GM18502 (cell line): ENCODE measurements at regions not wholly inside any gene's neighbourhood (a gene's known extent, or its start where the extent isn't known, plus 50 kb on each side); places are given as distances from the start of the nearest gene placed in this dataset.

Source experiments
- ATAC-seq: cut with Tn5 transposase; IDR thresholded peaks from one replicate; pipeline ENCODE4 v1.9.1; 2021; ENCODE audit warnings: mild to moderate bottlenecking; ENCODE audit not compliant: unreplicated experiment, poor library complexity

DNA sequence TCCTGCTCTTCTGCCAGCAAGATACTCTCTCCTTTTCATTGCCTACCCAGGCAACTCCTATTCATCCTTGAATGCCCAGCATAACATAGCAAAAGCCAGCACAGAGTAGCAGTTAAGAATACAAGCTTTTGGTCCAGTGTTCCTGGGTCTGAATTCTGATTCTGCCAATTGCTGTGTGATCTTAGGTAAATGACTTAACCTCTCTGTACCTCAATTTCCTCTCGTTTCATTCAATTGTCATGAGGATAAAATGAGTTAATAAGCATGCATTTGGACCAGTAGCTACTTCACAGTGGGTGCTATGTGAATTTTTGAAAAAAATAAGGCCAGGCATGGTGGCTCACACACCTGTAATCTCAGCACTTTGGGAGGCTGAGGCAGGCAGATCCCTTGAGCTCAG lies 346.0 kb downstream of the BUD13 start:
- ATAC-seq: no peak

DNA sequence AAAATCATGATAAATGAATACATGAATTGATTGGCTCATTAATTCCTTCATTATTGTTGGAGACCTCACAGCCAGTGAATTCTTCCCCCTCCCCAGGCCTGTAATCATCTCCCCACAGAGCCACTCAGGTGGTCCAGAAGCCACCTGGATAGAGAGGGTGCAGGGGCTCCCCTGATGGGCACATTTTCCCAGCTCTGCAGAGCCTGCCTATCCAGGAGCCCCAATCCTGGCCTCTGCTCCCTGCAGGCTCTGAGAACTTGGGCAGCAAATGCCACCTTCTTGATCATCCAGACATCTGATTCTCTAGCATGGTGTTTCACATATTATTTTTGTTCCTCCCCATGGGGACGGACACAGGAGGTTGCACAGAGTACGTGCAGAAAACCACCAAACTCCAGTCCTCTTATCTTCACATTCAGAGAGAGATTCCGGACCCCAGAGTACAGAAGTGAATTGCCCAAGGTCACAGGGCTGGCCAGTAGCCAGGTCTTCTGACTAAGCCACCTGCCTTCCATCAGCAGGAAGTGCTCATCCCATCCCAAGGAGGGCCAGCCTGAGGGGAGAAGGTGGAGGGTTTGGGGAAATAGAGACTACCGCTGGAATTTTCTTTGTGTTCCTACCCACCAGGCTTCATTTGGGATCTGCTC lies 348.0 kb downstream of the BUD13 start:
- ATAC-seq: no peak

DNA sequence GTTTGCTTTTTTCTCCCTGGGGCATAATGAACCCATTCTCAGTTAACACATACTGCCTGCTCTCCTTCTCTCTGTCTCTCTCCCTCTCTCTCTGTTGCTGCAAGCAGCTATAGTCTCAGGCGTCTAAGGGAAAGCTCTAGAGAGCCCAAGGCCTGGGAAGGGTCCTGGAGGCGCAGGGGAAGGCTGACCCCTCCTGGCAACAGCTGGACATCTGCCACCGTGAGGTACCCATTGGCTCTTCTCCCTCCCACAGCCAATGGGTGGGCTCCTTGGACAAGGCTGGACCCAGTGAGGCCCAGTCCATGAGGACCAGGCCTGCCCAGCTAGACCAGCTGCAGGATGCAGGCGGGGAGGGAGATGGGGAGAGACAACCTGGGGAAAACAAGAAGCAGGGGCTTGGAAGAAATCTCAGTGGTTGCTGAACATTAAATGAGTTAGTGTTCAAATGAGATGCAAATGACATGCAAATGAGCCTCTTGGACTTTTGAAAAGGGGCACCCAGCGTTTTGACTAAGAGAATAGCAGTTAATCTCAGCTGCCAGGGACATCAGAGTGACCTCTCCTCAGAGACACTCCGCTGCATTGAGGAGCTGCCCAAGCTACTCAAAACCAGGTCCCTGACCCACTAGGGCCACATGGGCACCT lies 349.7 kb downstream of the BUD13 start:
- no peak for ATAC-seq

DNA sequence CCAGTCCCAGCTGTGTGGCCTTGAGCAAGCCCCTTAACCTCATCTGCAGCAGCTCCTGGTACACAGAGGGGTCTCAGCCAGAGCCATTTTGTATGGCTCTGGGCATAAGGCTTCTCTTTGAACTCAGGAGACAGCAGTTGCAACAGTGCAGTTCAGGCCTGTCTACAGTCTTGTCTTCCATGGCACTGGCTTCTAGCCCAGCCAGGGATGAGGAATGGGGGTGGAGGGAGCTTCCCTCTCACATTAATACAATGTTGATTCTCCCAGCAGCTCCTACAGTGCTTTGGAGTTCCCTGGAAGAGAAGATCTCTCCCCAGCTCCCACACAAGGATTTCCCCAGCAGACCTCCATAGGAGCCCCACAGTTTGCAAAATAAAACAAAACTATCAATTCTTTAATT lies 350.2 kb downstream of the BUD13 start:
- no peak for ATAC-seq

DNA sequence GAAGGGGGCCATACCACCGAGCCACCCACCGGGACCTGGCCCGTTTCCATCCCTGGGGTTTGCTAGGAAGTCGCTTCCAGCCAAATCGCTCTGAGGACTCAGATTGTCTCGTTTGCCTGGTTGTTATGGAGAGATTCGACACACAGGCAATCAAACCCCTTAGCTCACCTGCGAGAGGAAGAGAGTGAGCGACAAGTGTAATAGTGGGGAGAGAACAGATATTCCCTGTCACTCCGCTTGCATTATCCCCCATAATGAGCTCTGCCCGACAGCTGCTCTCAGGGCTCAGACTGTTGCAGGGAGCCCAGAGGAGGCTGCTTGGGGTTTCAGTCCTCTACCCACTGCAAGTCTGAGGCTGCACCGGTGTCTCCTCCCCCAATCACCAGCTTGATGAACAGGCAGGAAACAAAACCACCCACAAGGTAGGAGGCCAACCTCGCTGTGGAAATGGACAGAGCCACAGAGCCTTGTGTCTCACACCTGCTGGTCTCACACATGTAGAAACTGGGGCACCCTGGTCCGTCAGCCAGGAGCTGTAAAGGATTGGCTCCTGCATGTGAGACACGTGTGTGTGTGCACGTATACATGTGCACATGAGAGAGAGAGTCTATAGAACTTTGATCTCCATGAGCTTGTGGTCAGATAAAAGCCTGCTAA lies 351.1 kb downstream of the BUD13 start:
- ATAC-seq: no peak

DNA sequence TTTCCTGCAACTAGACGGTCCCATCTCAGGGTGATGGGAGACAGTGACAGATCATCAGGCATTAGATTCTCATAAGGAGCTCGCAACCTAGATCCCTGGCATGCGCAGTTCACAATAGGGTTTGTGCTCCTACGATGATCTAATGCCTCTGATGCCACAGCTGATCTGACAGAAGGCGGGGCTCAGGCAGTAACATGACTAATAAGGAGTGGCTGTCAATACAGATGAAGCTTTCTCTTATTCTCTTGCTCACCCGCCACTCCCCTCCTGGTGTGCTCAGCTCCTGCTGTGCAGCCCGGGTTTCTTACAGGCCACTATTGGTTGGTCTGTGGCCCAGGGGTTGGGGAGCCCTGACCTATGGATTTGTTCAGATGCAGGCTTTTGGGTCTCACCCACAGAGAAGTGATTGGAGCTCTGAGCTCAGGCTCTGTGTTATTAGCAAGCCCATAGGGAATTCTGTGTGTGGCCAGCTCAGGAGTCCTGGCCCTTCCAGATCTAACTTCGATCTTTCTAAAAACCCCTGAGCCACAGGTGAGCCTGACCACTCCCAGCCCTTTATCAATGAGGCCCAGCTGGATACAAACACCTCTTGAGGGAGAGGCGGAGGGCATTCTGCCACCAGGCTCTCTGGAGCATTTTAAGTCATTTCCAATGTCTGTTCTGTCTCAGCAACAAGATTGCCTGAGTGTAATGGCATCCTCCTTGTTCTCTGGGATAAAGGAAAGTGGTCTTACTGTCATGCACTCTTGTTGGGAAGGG lies 351.8 kb downstream of the BUD13 start:
- ATAC-seq: no peak

DNA sequence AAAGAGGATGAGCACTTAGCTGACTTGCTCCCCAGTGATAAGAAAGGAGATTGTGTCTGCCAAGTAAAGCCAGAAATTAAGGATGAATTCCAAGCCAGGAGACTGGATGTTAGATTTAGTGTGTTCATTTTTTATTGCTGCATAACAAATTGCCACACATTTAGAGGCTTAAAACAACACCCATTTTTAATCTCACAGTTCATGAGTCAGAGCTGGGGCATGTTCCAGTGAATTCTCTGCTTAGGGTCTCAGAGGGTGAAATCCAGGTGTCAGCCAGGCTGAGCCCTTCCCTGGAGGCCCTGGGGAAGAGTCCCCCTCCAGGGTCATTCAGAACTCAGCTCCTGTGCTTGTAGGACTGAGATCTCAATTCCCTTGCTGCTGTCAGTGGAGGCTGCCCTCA lies 352.8 kb downstream of the BUD13 start:
- ATAC-seq: no peak

DNA sequence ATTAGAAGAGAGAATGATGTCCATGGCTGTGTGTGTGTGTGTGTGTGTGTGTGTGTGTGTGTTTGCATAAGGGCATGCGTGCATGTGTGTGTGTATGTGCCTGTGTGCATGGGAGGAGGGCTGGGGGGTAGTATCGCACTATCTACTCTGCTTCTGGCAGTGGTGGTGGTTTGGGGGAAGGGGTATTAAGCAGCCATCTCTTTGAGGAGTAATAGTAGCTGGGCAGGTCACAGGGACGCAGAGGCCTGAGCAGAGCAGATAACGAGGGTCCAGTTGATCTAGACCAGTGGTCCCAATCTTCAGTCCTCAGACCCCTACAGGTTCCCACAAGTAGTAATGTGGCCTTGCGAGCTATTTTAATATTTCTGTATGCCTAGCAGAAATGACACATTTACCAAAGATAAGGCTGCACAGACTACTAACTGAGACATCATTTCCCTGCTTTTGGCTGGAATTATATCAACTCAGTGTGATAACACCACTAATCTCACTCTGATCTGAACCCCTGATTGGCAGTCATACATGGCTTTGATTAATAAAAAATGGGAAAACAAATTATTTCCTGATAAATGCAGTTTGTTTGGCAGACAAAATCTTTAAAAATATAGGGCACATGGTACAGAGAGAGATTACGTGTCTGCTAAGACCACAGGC lies 354.3 kb downstream of the BUD13 start:
- no peak for ATAC-seq

DNA sequence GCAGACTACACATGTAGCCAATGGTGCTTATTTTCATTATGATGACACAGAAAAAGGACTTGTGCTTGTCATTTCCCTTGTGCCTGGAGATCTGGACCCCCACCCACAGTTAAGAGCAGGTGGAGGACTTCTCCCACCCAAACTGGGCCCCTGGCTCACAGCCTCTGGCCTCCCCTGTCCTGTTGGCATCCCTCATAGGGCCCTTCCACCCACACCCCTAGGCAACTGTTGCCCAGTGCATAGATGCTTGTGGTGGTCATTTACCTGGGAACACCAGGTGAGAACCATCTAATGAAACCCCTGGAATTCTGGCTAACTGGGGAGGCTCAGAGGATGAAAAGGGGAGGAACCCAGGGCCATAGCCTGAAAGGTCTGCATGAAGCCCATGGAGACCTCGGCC lies 355.9 kb downstream of the BUD13 start:
- no peak for ATAC-seq

DNA sequence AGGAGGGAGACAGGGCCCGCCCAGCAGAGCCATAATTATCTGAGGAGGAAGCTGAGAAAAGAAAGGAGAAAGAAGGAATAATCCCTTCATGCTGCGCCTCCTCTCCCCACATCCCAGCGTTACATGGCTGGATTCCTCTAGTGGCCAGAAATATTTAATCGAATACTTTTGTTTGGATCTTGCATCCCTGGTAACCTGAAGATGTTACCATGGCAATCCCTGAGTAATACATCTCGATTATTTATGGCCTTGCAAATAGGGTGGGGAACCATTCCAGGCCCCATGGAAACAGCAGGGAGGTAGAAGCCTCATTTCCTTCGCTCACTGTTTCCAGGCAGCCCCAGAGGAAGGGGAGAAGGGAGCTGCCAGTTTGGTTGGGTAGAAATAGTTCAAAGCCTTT lies 357.7 kb downstream of the BUD13 start:
- ATAC-seq: no peak

DNA sequence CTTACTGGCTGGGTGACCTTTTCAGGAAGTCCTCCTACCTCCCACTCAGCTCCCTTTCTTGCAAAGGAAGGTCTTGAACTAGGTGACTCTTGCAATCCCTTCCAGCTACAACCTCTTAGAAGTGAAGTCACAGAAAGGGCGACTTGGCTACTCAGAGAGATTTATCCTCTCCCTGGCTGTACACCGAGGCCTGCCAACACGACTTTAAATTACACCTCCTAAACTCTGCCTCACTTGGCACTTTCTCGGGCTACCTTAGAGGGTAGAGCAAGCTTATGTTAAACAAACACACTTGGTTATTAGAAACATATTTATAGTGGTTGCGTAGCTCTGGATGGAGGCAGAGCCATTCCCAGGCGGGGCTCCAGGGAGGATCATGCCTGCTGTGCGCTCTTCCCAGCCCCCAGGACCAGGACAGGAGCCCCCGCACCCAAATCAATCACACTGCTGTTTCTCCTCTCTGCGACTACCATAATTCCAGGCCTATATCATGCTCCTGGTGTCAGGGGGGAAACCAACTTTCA lies 358.4 kb downstream of the BUD13 start:
- ATAC-seq: no peak

DNA sequence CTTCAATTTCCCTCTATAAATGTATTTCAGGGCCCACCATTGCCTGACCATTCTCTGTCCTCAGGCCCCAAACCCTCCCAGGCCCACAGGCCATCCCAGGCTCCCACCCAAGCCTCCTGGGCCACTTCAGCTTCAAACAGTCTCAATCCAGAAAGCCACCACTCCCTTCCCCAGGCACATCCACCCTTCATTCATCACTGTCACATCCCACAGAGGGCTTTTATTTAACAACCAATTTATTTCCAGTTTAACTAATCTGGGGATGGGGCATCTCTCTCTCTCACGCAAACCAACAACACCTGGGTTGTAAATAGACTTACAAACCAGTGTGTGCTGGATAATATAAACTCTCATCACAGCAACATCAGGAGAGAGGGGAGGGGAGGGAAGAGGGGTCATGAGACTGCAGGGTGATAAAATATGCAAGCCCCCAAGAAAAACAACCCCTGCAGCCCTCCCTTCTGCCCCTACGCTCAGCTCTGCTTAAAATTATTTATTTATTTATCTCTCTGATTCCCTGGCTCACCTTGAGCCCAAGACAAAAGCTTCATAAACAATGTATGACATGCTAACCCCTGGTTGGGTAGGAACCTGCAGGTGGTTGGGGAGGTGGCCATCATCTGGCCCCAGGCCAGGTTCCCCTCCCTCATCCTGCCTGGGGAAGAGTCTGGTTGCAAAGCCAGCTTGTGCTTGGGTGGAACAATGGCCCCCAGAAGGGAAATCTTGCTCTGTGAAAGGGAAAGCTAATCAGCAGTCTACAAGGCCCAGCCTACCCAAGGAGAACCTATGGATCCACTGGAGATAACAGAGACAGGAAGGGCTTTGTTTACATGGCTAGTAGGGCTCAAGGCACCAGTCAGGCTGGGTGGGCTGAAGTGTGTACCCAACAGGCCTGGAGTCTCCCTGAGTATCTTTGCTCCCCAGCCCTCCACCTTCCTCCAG lies 359.2 kb downstream of the BUD13 start:
- ATAC-seq: no peak

DNA sequence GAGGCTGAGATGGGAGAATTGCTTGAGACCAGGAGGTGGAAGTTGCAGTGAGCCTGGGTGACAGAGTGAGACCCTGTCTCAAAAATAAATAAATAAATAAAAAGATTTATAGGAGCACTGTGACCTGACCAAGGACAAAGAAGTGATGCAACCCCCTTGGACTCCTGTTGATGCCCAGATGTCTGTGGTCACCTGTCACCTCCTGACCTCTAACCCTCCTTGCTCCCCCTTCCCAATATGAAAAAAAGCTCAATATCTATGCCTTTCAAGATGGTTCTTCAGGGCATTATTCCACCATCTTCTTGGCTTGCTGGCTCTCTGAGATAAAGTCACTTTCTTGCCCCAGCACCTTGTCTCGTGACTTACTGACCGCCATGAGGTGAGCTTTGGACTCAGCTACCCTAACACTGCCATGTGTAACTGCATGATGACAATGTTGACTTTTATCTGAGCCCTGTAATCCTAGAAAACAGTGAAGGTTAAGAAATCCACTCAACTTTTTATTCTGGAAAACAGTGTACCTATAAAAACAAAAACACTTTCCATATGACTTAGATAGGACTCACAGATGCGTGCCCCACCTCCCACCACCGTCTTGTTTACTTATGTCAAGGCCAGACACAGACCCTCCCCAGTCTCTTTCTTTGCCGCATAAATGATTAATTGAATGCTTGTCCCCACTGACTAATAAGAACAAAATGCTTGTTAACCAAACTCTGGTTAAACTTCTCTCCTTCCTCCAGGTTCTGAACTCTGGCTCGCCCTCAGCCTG lies 360.5 kb downstream of the BUD13 start:
- ATAC-seq: no peak

DNA sequence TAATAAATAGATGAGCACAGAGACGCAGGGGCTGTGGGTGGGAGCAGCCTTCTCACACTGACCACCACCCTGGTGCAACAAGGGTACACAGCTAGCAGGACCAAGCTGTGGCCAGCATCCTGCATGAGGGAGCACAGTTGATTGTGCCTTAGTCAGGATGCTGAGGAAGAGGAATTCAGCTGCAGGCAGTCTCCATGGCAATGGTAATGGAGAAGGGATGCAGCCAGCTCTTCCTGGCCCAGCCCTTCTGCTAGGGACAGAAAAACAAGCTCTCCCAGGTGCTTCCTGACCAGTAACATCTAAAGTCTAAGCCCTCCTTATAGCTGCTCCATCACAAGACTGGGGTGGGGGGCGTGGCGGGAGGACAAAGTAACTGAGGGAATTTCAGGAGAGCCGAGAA lies 363.5 kb downstream of the BUD13 start:
- no peak for ATAC-seq

DNA sequence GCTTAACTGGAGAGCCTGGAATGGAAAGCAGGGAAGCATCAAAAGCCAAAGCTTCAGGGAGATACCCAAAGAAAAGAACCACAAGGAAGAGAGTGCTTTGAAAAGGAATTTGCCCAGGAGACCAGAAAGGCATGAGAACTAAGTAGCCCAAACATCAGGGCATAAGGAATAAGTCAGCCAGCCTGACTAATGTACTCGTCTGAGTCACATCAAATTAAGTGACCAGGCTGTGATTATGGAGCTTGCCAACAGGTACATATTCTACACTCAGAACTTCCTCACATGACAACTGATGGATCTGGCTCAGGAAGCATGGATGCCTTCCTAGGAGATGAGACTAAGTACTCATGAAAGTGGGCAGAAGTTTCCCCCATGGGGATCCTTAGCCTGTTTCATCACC lies 366.7 kb downstream of the BUD13 start:
- ATAC-seq: no peak

DNA sequence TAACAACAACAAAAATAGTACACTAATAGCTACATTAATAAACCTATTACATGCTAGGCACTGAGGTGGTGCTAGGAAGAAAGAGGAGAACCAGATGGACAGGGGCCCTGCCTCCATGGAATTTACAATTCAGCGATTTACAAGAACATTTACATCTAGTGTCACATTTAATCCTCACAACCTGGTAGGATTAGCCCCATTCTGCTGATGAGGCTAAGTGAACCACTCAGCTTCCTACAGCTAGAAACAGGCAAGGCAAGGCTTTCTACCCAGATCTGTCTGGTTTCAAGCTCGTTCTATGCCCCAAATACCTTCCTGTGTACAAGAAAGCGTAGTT lies 368.4 kb downstream of the BUD13 start:
- no peak for ATAC-seq

DNA sequence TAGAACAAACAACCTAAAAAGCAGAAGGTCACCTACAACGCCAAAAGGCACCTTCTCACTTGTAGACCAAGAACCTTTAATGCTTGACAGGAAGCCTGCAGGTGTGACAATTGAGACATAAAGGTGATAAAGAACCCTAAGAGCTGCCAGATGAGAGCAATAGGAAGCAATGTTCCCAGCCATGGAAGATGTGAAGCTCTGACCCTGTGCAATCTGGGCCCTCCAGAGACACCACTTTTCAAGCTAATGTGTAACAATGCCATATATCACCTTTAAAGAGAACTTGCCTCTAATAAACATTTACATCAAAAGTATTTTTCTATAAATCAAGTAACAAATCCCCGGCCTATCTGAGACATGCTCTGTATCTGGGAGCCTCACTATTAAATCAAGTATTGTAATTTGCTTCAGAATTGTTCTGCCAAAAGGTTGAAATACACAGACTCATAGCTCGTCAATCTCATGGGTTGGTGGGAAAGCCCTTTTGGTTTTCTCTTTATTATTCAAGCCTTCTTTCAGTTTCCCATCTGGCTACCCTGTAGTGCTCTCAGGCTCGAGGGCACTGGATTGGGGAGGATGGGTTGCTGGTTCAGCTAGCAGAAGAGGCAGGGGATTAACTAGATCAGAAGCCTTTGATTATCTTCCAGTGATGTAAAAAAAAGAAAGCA lies 368.9 kb downstream of the BUD13 start:
- no peak for ATAC-seq

DNA sequence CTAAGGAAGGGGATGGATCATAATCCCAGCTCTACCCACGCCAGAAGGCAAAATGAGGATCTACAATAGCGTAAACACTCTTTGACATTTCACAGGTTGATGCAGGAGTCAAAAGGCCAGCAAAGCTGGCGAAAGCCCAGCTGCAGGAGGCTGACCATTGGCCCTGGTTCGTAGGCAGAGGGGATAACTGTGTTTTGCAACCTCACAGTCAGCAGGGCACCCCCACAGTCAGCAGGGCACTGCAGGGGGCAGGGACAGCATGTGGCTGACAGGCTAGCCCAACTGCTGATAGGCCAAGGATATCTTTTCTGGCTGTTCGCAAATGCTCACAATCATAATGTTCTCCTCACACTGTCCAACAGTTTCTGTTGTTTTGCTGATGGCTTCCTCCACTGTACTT lies 372.7 kb downstream of the BUD13 start:
- ATAC-seq: no peak
